Astrocyte (in vitro differentiated cells and primary cell): ENCODE measurements at regions not wholly inside any gene's neighbourhood (a gene's known extent, or its start where the extent isn't known, plus 50 kb on each side); places are given as distances from the start of the nearest gene placed in this dataset.

Source experiments
- EZH2 ChIP-seq: IDR thresholded peaks from 2 replicates; pipeline ENCODE4 v1.6.1; 2012; ENCODE audit warnings: mild to moderate bottlenecking, low read length, inconsistent platforms; ENCODE audit not compliant: insufficient read depth
- TF ChIP-seq, protein P1 (sequence below): IDR thresholded peaks from 2 replicates; pipeline ENCODE4 v1.5.1; 2011; ENCODE audit warnings: low read depth, mild to moderate bottlenecking, inconsistent platforms, low read length, moderate library complexity; ENCODE audit not compliant: insufficient read depth

DNA sequence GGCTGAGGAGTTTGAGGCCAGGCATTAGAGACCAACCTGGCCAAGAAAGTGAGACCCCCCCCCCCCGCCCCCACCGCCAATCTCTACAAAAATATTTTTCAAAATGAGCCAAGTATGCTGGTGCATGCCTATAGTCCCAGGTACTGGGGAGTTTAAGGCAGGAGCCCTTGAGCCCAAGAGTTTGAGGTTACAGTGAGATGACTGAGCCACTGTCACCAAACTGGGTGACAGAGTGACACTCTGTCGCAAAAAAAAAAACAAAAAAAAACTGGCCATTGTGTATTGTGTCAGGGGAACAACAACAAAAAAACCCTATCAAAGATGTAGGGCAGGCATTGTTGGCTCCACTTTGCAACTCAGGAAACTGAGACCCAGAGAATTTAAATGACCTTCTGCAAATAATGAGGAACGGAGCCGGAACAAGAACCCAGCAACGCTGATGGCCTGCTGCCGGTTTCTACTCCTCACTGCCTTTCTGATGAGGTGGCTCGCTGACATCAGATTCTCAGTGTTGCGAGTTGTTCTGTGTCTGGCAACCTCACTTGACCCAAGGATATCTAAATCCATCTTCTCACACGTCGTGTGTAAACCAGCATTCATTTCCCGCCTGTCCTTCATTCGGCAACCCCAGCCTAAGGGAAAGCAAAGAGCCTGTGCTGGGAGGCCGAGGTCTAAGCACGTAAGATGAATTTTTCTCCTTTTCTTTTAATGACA, 195.2 kb upstream of the CRY1 start:
- TF ChIP-seq, protein P1, sequence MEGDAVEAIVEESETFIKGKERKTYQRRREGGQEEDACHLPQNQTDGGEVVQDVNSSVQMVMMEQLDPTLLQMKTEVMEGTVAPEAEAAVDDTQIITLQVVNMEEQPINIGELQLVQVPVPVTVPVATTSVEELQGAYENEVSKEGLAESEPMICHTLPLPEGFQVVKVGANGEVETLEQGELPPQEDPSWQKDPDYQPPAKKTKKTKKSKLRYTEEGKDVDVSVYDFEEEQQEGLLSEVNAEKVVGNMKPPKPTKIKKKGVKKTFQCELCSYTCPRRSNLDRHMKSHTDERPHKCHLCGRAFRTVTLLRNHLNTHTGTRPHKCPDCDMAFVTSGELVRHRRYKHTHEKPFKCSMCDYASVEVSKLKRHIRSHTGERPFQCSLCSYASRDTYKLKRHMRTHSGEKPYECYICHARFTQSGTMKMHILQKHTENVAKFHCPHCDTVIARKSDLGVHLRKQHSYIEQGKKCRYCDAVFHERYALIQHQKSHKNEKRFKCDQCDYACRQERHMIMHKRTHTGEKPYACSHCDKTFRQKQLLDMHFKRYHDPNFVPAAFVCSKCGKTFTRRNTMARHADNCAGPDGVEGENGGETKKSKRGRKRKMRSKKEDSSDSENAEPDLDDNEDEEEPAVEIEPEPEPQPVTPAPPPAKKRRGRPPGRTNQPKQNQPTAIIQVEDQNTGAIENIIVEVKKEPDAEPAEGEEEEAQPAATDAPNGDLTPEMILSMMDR = no peak
- no peak for TF ChIP-seq EZH2
